ENCODE measurements at regions not wholly inside any gene's neighbourhood (a gene's known extent, or its start where the extent isn't known, plus 50 kb on each side); places are given as distances from the start of the nearest gene placed in this dataset.

DNA sequence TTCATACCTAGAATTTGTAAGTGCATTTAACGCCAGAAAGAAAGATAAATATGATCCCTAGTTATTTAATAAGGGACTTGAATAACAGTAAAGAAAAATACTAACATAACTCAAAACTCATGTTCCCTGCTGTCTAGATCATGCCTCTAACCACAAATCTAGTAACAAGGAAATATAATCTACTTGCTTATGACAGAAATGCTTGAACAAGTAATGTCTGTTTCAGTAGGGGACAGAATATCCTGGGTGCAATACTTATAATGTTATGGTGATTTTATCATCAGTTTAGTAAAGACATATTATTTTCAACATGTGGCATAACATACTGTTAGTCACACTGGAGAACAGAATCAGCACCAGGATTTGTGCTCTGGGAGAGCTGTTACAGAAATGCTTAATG lies 861.9 kb upstream of the SLITRK1 start:
- Histone ChIP-seq H3K4me2 (ENCODE audit: low read length) (no peak overlapping the region), H3K4me1 (ENCODE audit: insufficient read depth, low read length) (no peaks in the 10 kb centered on the region), H3K9me3 (ENCODE audit: insufficient read depth, low read depth, low read length) (no peaks in the 10 kb centered on the region), H4K20me1 (ENCODE audit: insufficient read depth, low read length) (no peaks in the 10 kb centered on the region), H3K79me2 (ENCODE audit: insufficient read depth, low read length) (no peaks in the 10 kb centered on the region), H3K4me3 (ENCODE audit: insufficient read depth, low read depth, low read length) (no peak overlapping the region), H3K9ac (ENCODE audit: low read length) (no peak overlapping the region), H2AFZ (ENCODE audit: low read depth, low read length) (no peak overlapping the region), H3K27me3 (ENCODE audit: insufficient read depth, low read length) (no peaks in the 10 kb centered on the region), H3K27ac (ENCODE audit: low read depth, low read length) (no peak overlapping the region), H3K36me3 (ENCODE audit: insufficient read depth, low read length) (no peaks in the 10 kb centered on the region)
- Mint-ChIP-seq H3K4me1 (ENCODE audit: low read depth, unreplicated experiment) (no peaks in the 10 kb centered on the region), H3K36me3 (ENCODE audit: low read depth, unreplicated experiment) (no peaks in the 10 kb centered on the region), H3K4me3 (ENCODE audit: unreplicated experiment) (no peak overlapping the region), H3K27me3 (ENCODE audit: low read depth, unreplicated experiment) (no peaks in the 10 kb centered on the region), H3K27ac (ENCODE audit: unreplicated experiment) (no peak overlapping the region), H3K9me3 (ENCODE audit: unreplicated experiment) (no peaks in the 10 kb centered on the region)
- DNase-seq (ENCODE audit: low read depth) (no peak), FAIRE-seq (no peak)
- TF ChIP-seq EZH2 (IDR thresholded peaks at IDR 0.05; ENCODE audit: insufficient read depth, low read length), result no peak
- TF ChIP-seq, protein P1, sequence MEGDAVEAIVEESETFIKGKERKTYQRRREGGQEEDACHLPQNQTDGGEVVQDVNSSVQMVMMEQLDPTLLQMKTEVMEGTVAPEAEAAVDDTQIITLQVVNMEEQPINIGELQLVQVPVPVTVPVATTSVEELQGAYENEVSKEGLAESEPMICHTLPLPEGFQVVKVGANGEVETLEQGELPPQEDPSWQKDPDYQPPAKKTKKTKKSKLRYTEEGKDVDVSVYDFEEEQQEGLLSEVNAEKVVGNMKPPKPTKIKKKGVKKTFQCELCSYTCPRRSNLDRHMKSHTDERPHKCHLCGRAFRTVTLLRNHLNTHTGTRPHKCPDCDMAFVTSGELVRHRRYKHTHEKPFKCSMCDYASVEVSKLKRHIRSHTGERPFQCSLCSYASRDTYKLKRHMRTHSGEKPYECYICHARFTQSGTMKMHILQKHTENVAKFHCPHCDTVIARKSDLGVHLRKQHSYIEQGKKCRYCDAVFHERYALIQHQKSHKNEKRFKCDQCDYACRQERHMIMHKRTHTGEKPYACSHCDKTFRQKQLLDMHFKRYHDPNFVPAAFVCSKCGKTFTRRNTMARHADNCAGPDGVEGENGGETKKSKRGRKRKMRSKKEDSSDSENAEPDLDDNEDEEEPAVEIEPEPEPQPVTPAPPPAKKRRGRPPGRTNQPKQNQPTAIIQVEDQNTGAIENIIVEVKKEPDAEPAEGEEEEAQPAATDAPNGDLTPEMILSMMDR (IDR thresholded peaks at IDR 0.05; ENCODE audit: insufficient read depth, low read depth, low read length), result no peak

DNA sequence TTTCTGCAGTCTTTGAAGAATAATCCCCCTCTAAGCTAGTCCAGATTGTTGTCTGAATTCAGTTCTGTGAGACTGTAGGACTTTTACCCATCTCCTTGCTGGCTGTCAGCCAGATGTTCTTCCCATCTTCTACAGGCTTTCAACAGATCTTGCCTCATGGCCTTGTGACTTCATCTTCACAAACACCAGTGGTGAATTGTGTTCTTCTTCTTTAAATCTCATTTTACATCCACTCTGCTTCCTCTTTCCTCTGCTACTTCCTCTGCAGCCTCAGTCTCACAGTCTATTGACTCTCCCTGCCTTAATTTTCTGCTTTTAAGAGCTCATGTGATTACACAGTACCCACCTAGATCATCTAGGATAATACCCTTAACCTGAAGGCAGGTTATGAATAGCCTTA lies 859.0 kb upstream of the SLITRK1 start:
- no peaks in the 10 kb centered on the region for H3K36me3 Mint-ChIP-seq (ENCODE audit: low read depth, unreplicated experiment)
- H3K4me1 ChIP-seq (ENCODE audit: insufficient read depth, low read length), result no peaks in the 10 kb centered on the region
- FAIRE-seq (no peak), DNase-seq (ENCODE audit: low read depth) (no peak)
- H3K4me2 ChIP-seq (ENCODE audit: low read length), result no peak overlapping the region
- no peaks in the 10 kb centered on the region for H4K20me1 ChIP-seq (ENCODE audit: insufficient read depth, low read length)
- no peaks in the 10 kb centered on the region for H3K9me3 Mint-ChIP-seq (ENCODE audit: unreplicated experiment)
- H3K27me3 Mint-ChIP-seq (ENCODE audit: low read depth, unreplicated experiment), result no peaks in the 10 kb centered on the region
- no peaks in the 10 kb centered on the region for H3K79me2 ChIP-seq (ENCODE audit: insufficient read depth, low read length)
- no peak overlapping the region for H2AFZ ChIP-seq (ENCODE audit: low read depth, low read length)
- H3K9ac ChIP-seq (ENCODE audit: low read length), result no peak overlapping the region
- no peaks in the 10 kb centered on the region for H3K9me3 ChIP-seq (ENCODE audit: insufficient read depth, low read depth, low read length)
- H3K4me3 Mint-ChIP-seq (ENCODE audit: unreplicated experiment), result no peak overlapping the region
- H3K4me1 Mint-ChIP-seq (ENCODE audit: low read depth, unreplicated experiment), result no peaks in the 10 kb centered on the region
- TF ChIP-seq, protein P1 (IDR thresholded peaks at IDR 0.05; ENCODE audit: insufficient read depth, low read depth, low read length), result no peak
- no peak for TF ChIP-seq EZH2 (IDR thresholded peaks at IDR 0.05; ENCODE audit: insufficient read depth, low read length)
- H3K27ac ChIP-seq (ENCODE audit: low read depth, low read length), result no peak overlapping the region
- H3K36me3 ChIP-seq (ENCODE audit: insufficient read depth, low read length), result no peaks in the 10 kb centered on the region
- no peaks in the 10 kb centered on the region for H3K27me3 ChIP-seq (ENCODE audit: insufficient read depth, low read length)
- H3K4me3 ChIP-seq (ENCODE audit: insufficient read depth, low read depth, low read length), result no peak overlapping the region
- H3K27ac Mint-ChIP-seq (ENCODE audit: unreplicated experiment), result no peak overlapping the region

DNA sequence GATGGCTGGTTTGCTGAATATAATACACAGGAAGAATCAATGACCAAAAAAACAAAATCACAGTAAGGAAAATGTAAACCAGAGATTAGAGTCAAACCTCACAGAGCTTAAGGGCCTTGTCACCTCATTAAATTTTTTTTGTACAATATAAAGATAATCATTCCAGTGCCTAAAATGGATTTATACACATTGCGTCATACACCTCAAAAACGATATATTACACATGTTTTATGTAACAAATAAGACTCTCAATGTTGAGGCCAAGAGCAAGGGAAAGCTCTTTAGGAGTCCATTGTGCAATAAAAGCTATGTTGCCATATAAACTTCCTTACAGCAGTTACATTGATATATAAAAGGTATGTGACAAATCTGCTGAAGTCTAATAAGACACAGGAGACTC lies 856.7 kb upstream of the SLITRK1 start:
- Mint-ChIP-seq H3K4me1 (ENCODE audit: low read depth, unreplicated experiment) (no peaks in the 10 kb centered on the region), H3K4me3 (ENCODE audit: unreplicated experiment) (no peak overlapping the region), H3K27me3 (ENCODE audit: low read depth, unreplicated experiment) (no peaks in the 10 kb centered on the region), H3K36me3 (ENCODE audit: low read depth, unreplicated experiment) (no peaks in the 10 kb centered on the region), H3K27ac (ENCODE audit: unreplicated experiment) (no peak overlapping the region), H3K9me3 (ENCODE audit: unreplicated experiment) (no peaks in the 10 kb centered on the region)
- Histone ChIP-seq H3K4me1 (ENCODE audit: insufficient read depth, low read length) (no peaks in the 10 kb centered on the region), H3K9me3 (ENCODE audit: insufficient read depth, low read depth, low read length) (no peaks in the 10 kb centered on the region), H3K36me3 (ENCODE audit: insufficient read depth, low read length) (no peaks in the 10 kb centered on the region), H3K9ac (ENCODE audit: low read length) (no peak overlapping the region), H4K20me1 (ENCODE audit: insufficient read depth, low read length) (no peaks in the 10 kb centered on the region), H3K27ac (ENCODE audit: low read depth, low read length) (no peak overlapping the region), H3K79me2 (ENCODE audit: insufficient read depth, low read length) (no peaks in the 10 kb centered on the region), H3K27me3 (ENCODE audit: insufficient read depth, low read length) (no peaks in the 10 kb centered on the region), H3K4me2 (ENCODE audit: low read length) (no peak overlapping the region), H3K4me3 (ENCODE audit: insufficient read depth, low read depth, low read length) (no peak overlapping the region), H2AFZ (ENCODE audit: low read depth, low read length) (no peak overlapping the region)
- FAIRE-seq, result no peak
- TF ChIP-seq, protein P1 (IDR thresholded peaks at IDR 0.05; ENCODE audit: insufficient read depth, low read depth, low read length), result no peak
- no peak for TF ChIP-seq EZH2 (IDR thresholded peaks at IDR 0.05; ENCODE audit: insufficient read depth, low read length)
- DNase-seq (ENCODE audit: low read depth), result no peak

All from astrocyte (in vitro differentiated cells and primary cell).